ENCODE measurements at regions not wholly inside any gene's neighbourhood (a gene's known extent, or its start where the extent isn't known, plus 50 kb on each side); places are given as distances from the start of the nearest gene placed in this dataset.

- no peak for TF ChIP-seq CTCF (CRISPR knock-in tag; IDR thresholded peaks at IDR 0.05)
- TF ChIP-seq ZNF784 (CRISPR knock-in tag; IDR thresholded peaks at IDR 0.05; ENCODE audit: borderline replicate concordance) = no peak
- no peak for TF ChIP-seq CREB1 (IDR thresholded peaks at IDR 0.05)
- TF ChIP-seq CREB1 (CRISPR knock-in tag; IDR thresholded peaks at IDR 0.05) = no peak
- TF ChIP-seq GTF2F1 (IDR thresholded peaks at IDR 0.05; ENCODE audit: low read length) = no peak
- no peak for TF ChIP-seq KDM1A (CRISPR knock-in tag; IDR thresholded peaks at IDR 0.05)
- no peak for TF ChIP-seq HBP1 (CRISPR knock-in tag; IDR thresholded peaks at IDR 0.05; ENCODE audit: low read depth)
- TF ChIP-seq CEBPB (IDR thresholded peaks at IDR 0.05; ENCODE audit: borderline replicate concordance, low read depth, low read length) = no peak
- TF ChIP-seq MXI1 (IDR thresholded peaks at IDR 0.05; ENCODE audit: borderline replicate concordance, low read depth, low read length) = no peak
- no peak for TF ChIP-seq ZBTB33 (CRISPR knock-in tag; IDR thresholded peaks at IDR 0.05)
- TF ChIP-seq CENPBD1 (CRISPR knock-in tag; IDR thresholded peaks at IDR 0.05; ENCODE audit: borderline replicate concordance, low read depth) = no peak
Measured at GRCh38 chr11:119935349-119935925, 202.5 kb downstream of the TRIM29 start.

All from HepG2 (cell line).